EH (cell line): ENCODE measurements at regions not wholly inside any gene's neighbourhood (a gene's known extent, or its start where the extent isn't known, plus 50 kb on each side); places are given as distances from the start of the nearest gene placed in this dataset.

Experiments used
- DNase-seq: peaks from one replicate; pipeline ENCODE4 v3.0.0-alpha.2; 2015; ENCODE audit warnings: low read depth

DNA sequence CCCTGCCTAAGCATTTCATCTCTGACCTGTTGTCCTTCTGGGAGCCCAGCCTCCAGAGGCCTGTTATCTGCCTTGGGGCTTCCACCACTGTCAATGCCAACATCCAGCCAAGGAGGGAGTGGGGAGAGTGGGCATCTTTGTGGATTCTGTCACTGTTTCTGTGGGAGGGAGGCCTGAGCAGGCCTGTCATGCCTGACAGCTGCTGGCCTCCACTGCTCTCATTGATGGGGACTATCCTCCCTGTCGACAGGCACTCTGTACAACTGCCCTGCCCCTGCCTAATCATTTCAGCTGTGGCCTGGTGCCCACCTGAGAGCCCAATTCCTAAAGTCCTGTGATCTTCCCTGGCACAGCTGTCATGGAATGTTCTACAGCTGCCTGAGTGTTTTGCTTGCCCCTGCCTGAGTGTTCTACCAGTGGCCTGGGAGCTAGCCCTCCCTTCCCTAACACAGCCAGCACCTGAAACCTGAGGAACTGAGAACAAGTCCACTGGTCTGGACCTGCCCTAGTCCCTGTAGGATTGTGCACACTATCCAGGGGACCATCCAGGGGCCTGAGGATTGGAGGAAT lies 145.3 kb downstream of the FAM83B start:
- no peak for DNase-seq

GRCh38 chr6:54992789-54993188 lies 146.2 kb downstream of the FAM83B start:
- peak; percentile 22 for DNase-seq

- no peak for DNase-seq
Observed at GRCh38 chr6:54993294-54993693, 146.7 kb downstream of the FAM83B start.

GRCh38 chr6:54993948-54994347 lies 147.4 kb downstream of the FAM83B start:
- no peak for DNase-seq

DNA sequence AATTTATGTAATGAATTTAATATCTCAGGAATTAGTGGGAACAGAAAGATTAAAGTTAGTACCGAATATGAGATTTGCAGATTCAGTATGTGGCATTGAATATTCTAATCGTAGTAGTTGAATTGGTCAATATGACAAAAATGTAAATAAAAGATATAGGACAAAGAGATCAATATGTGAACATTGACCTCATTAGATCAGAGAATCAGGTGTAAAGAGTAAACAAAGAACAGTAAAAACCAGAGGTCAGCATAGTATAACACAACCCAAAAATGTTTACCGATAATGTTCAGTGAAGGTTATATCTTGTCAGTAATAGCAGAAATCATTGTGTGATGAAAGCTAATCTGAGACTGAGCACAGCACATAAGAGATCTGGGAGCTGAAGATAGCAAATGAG lies 152.0 kb downstream of the FAM83B start:
- DNase-seq: no peak

DNA sequence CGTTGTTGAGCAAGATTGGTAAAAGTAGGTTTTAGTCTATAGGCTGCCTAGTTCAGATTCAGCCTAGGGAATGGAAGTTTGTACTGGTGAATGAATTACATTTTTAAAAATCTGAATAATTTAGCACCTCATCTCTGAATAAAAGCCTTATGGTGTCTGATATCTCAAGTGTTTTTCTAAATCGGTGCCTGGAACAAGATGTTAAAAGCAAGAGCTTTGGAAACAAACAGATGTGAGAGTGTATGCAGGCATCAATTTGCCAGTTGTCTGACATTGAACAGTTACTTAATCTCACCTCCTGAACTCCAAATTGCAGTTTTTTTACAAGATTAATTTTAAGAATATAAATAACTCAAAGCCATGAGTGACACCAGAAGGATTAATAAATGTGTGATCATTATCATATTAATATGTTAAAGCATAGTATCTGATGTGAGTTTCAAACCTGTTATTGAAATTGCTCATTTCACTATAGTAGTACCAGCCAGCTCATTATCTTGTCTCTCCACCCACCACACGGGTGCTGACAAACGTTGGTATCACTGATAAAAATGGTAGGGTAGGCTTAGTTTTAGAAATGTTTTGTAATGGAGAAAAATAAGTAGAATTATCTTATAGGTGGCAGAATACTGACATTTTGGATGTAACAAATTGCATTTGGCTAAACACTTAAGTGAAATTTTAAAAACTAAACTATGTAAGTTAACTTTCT lies 157.3 kb downstream of the FAM83B start:
- DNase-seq: no peak

DNA sequence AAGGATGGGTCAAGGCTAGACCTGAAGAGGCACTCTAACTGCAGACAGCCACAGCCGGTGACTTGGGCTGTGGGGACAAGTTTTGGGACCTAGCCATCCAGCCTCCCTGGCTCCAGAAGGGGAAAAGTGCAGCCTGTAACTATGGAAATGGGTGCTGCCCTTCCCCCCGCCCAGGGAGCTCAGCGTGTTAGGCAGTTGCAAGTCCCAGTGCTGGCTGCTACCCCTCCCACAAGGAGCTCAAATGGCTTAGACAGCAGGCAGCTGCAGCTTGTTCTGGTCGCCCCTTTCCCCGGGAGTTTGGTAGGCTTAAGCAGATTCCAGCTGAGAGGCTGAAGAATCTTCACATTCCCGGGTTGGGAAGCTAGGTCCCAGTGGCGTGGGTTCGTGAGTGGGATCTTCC lies 162.6 kb downstream of the FAM83B start:
- DNase-seq: no peak

- DNase-seq: no peak
Observed at GRCh38 chr6:55011034-55011433, 163.3 kb upstream of the HCRTR2 start.

- DNase-seq: no peak
Observed at GRCh38 chr6:55012454-55012853, 161.9 kb upstream of the HCRTR2 start.

GRCh38 chr6:55014321-55015088 lies 159.8 kb upstream of the HCRTR2 start:
- DNase-seq: no peak

GRCh38 chr6:55016261-55016660 lies 158.1 kb upstream of the HCRTR2 start:
- no peak for DNase-seq

- no peak for DNase-seq
Observed at GRCh38 chr6:55017555-55018300, 156.6 kb upstream of the HCRTR2 start.

GRCh38 chr6:55019591-55019990 lies 154.7 kb upstream of the HCRTR2 start:
- no peak for DNase-seq

DNA sequence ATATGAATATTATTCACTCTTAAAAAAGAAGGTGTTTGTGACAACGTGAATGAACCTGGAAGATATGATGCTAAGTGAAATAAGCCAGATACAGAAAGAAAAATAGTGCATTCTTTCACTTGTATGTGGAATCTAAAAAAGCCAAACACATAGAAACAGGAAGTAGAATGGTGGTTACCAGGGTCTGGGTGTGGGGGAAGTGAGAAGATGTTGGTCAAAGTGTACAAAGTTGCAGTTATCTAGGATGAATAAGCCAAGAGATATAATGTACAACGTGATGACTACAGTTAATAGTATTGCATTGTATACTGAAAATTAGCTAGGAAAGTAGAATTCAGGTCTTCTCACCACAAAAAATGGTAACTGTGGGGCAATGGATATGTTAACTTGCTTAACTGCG lies 151.1 kb upstream of the HCRTR2 start:
- DNase-seq: no peak

DNA sequence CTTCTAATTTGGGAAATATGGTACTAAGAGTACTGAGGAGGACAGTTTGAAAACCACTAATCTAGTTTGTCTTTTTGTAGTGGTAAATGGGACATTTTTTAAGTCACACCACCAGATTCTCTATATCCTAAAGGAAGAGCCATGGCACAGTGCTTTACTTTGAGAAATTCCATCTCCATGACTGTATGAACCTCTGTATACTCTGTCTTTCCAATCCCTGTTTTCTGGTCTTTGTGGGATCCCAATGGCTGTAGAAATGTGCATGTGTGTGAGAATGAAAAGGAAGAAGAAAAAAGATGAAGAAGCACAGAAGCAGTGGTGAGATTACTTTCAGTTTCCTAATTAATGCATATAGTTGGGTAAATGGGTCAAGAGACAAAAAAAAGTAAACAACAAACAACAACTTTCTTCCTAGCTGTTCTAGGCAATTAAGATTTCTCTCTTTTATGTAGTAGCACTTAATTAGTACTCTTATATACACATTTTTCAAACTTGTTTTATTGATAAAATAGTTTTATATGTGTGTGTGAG lies 141.2 kb upstream of the HCRTR2 start:
- peak; percentile 3 for DNase-seq

DNA sequence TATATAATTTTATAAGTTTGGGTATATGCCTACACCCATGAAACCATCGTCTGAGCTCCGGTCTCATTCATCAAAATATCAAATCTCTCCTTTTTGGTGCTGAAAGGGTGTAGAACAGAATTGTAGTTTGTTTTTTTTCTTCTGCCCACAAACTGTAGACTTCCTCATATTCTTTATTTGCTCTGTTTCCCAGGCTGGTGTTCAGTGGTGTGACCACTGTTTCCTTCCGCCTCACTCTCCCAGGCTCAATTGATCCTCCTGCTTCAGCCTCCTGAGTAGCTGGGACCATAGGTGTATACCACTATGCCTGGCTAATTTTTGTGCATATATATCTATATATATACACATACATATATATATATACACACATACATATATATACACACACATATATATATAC lies 139.6 kb upstream of the HCRTR2 start:
- DNase-seq: no peak

DNA sequence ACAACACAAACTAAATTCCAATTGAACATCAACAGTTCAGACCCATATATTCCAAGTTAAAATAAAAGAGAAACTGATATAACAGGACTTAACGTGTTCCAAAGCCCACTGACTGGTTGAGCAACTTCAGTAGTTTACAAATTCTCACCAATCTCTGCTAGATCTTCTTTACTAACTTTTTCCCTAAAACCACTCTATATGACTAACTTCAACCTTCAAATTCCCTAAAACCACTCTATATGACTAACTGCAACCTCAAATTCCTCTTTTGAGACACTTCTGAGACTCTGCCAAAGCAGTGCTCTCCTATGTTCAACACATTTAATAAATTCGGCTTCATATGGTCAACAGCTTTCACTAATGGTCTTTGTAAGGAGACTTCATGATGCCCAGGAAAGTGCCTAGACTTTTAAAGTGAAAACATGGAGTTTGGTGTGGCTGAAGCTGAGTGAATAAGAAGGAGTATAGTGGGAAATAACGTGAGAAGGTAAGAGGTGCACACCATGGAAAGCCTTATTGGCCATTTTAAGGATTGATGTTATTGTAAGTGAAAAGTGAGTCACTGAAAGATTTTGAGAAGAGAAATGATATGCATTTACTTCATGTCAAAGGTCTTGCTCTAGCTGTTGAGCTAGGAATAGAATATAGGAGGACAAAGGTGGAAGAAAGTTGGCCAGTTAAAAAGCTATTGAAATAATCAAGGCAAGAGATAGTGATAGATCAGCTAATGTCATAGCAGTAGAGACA lies 134.0 kb upstream of the HCRTR2 start:
- peak; percentile 60 for DNase-seq

DNA sequence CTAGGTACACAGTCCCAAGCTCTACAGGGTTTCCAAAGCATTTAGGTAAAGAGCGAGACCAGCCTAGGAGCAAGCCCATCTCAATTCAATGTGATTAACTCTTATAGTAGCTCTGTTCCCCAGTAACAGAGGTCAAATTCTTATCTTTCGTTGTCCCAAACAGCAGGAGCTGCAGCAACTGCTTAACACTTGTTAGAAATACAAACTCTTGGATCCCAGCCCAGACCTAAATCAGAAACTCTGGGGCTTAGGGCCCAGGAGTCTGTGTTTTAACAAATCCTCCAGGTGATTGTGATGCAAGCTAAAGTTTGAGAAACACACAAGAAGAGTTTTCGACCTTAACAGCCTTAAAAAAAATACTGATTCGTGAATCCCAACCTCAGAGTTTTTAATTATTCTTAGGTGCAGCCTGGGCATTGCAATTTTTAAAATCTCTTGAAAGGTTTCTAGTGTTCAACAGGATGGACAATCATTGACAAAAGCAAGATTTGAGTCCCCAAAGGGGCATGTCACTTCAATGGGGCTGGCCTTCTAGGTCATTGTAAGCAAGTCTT lies 127.4 kb upstream of the HCRTR2 start:
- DNase-seq: no peak

GRCh38 chr6:55047451-55048044 lies 126.8 kb upstream of the HCRTR2 start:
- no peak for DNase-seq

GRCh38 chr6:55049866-55050265 lies 124.4 kb upstream of the HCRTR2 start:
- no peak for DNase-seq

- no peak for DNase-seq
Observed at GRCh38 chr6:55052846-55053245, 121.5 kb upstream of the HCRTR2 start.
